Fibroblast of mammary gland (primary cell): ENCODE measurements at regions not wholly inside any gene's neighbourhood (a gene's known extent, or its start where the extent isn't known, plus 50 kb on each side); places are given as distances from the start of the nearest gene placed in this dataset.

ENCODE experiments used
- DNase-seq: peaks from one replicate; pipeline ENCODE4 v3.0.0-alpha.2; 2010; ENCODE audit warnings: low read depth
- H3K4me3 ChIP-seq: 2 replicates; pipeline ENCODE4 v1.5.1; 2011; ENCODE audit warnings: low read depth, mild to moderate bottlenecking, low read length, moderate library complexity; ENCODE audit not compliant: control insufficient read depth
- TF ChIP-seq, protein P1 (sequence below): conservative IDR thresholded peaks from 2 replicates; pipeline ENCODE4 v1.5.1; 2011; ENCODE audit warnings: low read depth, low read length, inconsistent platforms; ENCODE audit not compliant: control insufficient read depth, insufficient read depth

DNA sequence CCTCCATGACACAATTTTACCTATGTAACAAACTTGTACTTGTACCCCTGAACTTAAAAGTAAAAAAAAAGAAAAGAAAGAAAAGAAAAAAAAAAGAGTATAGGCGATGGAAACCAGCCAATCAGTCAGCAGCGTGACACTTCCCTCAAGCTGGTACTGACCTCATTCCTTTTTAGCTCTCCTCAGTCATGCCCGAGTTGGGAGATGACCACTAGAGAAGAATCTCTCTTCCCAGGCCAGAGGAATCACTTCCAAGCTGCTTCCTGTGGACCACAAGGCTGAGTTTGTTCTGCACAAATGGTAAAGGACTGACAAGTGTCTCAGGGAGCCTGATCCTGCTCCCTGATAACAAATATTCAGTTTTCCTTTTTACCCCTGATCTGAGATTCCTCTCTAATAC is 313.5 kb upstream of the ESRRG start:
- TF ChIP-seq, protein P1, sequence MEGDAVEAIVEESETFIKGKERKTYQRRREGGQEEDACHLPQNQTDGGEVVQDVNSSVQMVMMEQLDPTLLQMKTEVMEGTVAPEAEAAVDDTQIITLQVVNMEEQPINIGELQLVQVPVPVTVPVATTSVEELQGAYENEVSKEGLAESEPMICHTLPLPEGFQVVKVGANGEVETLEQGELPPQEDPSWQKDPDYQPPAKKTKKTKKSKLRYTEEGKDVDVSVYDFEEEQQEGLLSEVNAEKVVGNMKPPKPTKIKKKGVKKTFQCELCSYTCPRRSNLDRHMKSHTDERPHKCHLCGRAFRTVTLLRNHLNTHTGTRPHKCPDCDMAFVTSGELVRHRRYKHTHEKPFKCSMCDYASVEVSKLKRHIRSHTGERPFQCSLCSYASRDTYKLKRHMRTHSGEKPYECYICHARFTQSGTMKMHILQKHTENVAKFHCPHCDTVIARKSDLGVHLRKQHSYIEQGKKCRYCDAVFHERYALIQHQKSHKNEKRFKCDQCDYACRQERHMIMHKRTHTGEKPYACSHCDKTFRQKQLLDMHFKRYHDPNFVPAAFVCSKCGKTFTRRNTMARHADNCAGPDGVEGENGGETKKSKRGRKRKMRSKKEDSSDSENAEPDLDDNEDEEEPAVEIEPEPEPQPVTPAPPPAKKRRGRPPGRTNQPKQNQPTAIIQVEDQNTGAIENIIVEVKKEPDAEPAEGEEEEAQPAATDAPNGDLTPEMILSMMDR: no peak
- no peak overlapping the region for H3K4me3 ChIP-seq
- DNase-seq: no peak

DNA sequence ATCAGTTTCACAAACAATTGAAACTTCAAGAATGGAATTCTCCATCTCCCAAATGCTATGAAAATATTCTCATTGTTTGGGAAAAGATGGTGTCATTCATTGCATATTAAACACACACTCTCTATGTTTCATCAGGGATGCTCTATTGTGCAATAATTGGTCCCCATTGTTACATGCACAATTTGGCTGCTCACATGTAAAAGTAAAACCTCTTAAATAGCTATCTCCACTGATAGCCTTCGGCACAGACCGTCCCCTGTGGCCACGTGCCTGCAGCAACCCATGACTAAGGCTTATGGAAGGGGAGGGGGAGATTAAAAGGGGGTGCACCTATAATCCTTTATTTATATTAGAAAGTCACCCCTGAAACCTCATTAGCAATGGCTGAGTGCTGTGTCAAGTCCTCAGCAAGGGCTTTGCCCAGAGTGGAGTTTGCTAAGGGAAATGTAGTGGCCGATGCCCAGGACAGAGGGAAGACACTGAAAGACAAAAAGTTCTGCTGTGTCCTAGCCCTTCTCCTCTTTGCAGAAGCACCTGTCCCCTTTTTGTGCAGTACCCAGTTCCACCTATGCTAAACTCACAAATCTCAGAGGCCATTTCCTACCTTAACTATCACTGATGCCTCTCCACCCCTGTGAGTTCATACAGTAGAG is 309.6 kb upstream of the ESRRG start:
- DNase-seq: no peak
- TF ChIP-seq, protein P1: no peak
- H3K4me3 ChIP-seq: no peak overlapping the region

GRCh38 chr1:217029281-217030157 is 306.3 kb upstream of the ESRRG start:
- TF ChIP-seq, protein P1: no peak
- no peak overlapping the region for H3K4me3 ChIP-seq
- DNase-seq: peak; percentile 56

- DNase-seq: no peak
- TF ChIP-seq, protein P1: no peak
Measured at GRCh38 chr1:217027403-217028080, 304.3 kb upstream of the ESRRG start.

DNA sequence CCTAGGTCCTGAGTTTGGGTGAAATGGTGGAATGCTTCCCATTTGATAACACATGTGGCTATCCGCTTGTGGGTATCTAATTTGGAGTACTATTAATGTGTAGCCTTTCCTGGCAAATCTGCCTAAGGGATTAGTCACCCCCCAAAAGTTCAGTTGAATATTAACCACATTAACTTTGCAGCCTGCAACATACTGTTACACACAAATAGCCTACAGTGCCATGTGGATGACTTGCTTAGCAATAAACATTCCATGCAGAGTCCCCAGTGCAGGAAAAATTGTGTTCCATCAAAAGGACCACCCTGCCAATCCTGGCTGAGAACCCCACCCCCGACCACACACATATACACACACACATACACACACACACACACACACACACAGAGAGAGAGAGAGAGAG is 303.3 kb upstream of the ESRRG start:
- TF ChIP-seq, protein P1: no peak
- DNase-seq: no peak
- no peak overlapping the region for H3K4me3 ChIP-seq

More at GRCh38 chr1:217027403-217028080, 304.3 kb upstream of the ESRRG start:
- H3K4me3 ChIP-seq: no peak overlapping the region

- no peak for DNase-seq
- no peak overlapping the region for H3K4me3 ChIP-seq
- TF ChIP-seq, protein P1: no peak
Measured at GRCh38 chr1:217025381-217025780, 302.2 kb upstream of the ESRRG start.
